ENCODE measurements at regions not wholly inside any gene's neighbourhood (a gene's known extent, or its start where the extent isn't known, plus 50 kb on each side); places are given as distances from the start of the nearest gene placed in this dataset.

DNA sequence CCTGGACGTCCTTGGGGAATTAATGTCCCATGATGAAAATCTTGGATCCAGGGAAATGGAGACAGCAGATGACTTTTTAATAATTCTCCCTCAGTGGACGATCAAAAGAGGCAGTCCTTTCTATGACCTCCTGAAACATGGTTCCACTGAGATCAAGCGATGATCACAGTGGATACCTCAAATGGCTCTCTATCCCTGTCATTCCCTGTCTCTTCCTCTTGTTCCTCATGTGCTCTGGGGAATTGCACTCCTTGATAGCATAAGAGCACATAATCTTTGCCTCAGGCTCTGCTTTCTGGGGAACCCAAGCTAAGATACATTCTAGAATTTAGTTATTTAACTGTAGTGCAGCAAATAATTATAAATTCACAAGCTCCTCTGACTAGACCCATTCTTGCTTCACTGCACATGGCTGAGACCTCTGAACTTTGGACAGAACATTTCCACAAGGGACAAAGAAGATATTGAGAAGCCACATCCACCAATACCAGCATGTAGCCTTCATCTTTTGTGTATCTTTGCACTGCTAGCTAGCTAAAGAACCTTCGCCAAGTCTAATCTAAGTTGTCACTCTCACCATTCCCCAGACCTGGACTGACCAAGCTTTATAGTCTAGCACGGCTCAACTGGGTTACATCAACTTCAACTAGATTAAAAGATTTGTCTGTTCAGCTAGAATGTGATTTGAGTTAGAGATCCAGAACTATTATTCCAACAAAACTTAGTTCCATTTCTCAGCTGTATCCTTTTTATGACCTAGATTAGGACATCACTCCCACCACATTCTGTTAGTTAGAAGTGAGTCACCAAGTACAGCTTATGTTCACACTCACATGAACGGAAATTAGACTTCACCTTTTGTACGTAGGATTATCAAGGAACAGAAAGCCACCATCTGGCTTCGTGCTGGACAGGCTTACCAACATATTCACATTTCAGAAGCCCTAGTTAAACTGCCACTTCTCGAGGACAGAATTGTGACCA, 142.7 kb downstream of the SUCLA2 start:
- in situ Hi-C loops (cut with MboI; ENCODE audit: low sequenced_read_pairs) = no loop called here
- H3K27me3 ChIP-seq (ENCODE audit: control insufficient read depth, insufficient read depth, low read length) = no peaks in the 10 kb centered on the region; the same call in none of the 2 replicates
- no peaks in the 10 kb centered on the region; the same call in 1 of the 2 replicates for H3K4me1 ChIP-seq (ENCODE audit: control insufficient read depth, insufficient read depth, low read length)
- no peak overlapping the region for H3K4ac ChIP-seq (ENCODE audit: low read depth, low read length)
- ChIA-PET POLR2A (ENCODE audit: unreplicated experiment) (no interaction called here), CTCF (no interaction called here)
- no TSS peak for BruUV-seq (replicated peaks)
- H2AK5ac ChIP-seq (ENCODE audit: low read depth, low read length) = no peak overlapping the region
- no peaks in the 10 kb centered on the region for H3K79me1 ChIP-seq (ENCODE audit: low read depth in 1 of 2, low read length in 2 of 2)
- DNase-seq (peak; percentile 64), ATAC-seq (ENCODE audit: low read depth) (no peak)
- H3K27ac ChIP-seq (ENCODE audit: insufficient read depth, low read length) = no peak overlapping the region
- no peak overlapping the region for H2BK15ac ChIP-seq (ENCODE audit: low read depth, low read length)
- H3K9me3 ChIP-seq (ENCODE audit: control insufficient read depth, insufficient read depth, low read length) = no peaks in the 10 kb centered on the region
- no peak overlapping the region for H3K9ac ChIP-seq (ENCODE audit: low read depth, low read length)
- H3K23ac ChIP-seq (ENCODE audit: low read depth, low read length) = no peak overlapping the region
- H3K4me2 ChIP-seq (ENCODE audit: low read depth, low read length) = no peak overlapping the region
- no peak for TF ChIP-seq RCOR1 (IDR thresholded peaks at IDR 0.05; ENCODE audit: insufficient replicate concordance, low read length)
- TF ChIP-seq RAD21 (IDR thresholded peaks at IDR 0.05; ENCODE audit: low read length) = no peak
- TF ChIP-seq NFE2L2 (IDR thresholded peaks at IDR 0.05; ENCODE audit: low read depth, low read length) = no peak
- TF ChIP-seq FOS (IDR thresholded peaks at IDR 0.05; ENCODE audit: low read depth, low read length) = no peak
- TF ChIP-seq, protein P1, sequence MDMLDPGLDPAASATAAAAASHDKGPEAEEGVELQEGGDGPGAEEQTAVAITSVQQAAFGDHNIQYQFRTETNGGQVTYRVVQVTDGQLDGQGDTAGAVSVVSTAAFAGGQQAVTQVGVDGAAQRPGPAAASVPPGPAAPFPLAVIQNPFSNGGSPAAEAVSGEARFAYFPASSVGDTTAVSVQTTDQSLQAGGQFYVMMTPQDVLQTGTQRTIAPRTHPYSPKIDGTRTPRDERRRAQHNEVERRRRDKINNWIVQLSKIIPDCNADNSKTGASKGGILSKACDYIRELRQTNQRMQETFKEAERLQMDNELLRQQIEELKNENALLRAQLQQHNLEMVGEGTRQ (IDR thresholded peaks at IDR 0.05; ENCODE audit: low read depth, low read length) = no peak
- TF ChIP-seq CHD1 (IDR thresholded peaks at IDR 0.05; ENCODE audit: low read depth, low read length) = no peak
- no peak for TF ChIP-seq MXI1 (IDR thresholded peaks at IDR 0.05; ENCODE audit: borderline replicate concordance, low read depth, low read length)
- no peak for TF ChIP-seq POLR2A (IDR thresholded peaks at IDR 0.05; ENCODE audit: low read depth, low read length)
- no peak for TF ChIP-seq BHLHE40 (IDR thresholded peaks at IDR 0.05; ENCODE audit: low read depth, low read length)
- TF ChIP-seq CEBPB (IDR thresholded peaks at IDR 0.05; ENCODE audit: low read depth, low read length) = no peak
- TF ChIP-seq, protein P2, sequence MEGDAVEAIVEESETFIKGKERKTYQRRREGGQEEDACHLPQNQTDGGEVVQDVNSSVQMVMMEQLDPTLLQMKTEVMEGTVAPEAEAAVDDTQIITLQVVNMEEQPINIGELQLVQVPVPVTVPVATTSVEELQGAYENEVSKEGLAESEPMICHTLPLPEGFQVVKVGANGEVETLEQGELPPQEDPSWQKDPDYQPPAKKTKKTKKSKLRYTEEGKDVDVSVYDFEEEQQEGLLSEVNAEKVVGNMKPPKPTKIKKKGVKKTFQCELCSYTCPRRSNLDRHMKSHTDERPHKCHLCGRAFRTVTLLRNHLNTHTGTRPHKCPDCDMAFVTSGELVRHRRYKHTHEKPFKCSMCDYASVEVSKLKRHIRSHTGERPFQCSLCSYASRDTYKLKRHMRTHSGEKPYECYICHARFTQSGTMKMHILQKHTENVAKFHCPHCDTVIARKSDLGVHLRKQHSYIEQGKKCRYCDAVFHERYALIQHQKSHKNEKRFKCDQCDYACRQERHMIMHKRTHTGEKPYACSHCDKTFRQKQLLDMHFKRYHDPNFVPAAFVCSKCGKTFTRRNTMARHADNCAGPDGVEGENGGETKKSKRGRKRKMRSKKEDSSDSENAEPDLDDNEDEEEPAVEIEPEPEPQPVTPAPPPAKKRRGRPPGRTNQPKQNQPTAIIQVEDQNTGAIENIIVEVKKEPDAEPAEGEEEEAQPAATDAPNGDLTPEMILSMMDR (conservative IDR thresholded peaks at IDR 0.05; ENCODE audit: low read depth, low read length) = no peak
- TF ChIP-seq, protein P3, sequence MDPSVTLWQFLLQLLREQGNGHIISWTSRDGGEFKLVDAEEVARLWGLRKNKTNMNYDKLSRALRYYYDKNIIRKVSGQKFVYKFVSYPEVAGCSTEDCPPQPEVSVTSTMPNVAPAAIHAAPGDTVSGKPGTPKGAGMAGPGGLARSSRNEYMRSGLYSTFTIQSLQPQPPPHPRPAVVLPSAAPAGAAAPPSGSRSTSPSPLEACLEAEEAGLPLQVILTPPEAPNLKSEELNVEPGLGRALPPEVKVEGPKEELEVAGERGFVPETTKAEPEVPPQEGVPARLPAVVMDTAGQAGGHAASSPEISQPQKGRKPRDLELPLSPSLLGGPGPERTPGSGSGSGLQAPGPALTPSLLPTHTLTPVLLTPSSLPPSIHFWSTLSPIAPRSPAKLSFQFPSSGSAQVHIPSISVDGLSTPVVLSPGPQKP (IDR thresholded peaks at IDR 0.05; ENCODE audit: borderline replicate concordance, low read depth, low read length) = no peak
- H3K14ac ChIP-seq (replicated peaks; ENCODE audit: low read depth, low read length) = no peak overlapping the region
- no peak overlapping the region for H4K5ac ChIP-seq (ENCODE audit: low read depth, low read length)
- H2BK120ac ChIP-seq (ENCODE audit: low read depth, low read length) = no peak overlapping the region
- H2AFZ ChIP-seq (replicated peaks; ENCODE audit: low read length, poor library complexity) = no peak overlapping the region
- H4K91ac ChIP-seq (ENCODE audit: insufficient read depth, low read depth, low read length) = no peak overlapping the region
- WGBS, 2 experiments (ENCODE audit: extremely low coverage in 2 of 2, insufficient read length in 1 of 2) = 69% methylated on average over 3 of the region's 9 CpGs; no CpG with 5 or more reads in 1 of the 2 experiments
- no peaks in the 10 kb centered on the region for H3K36me3 ChIP-seq (ENCODE audit: control insufficient read depth, insufficient read depth, low read length)
- no peaks in the 10 kb centered on the region for H4K20me1 ChIP-seq (ENCODE audit: insufficient read depth, low read length)
- intact Hi-C loops (cut with micrococcal nuclease) = no loop called here
- dilution Hi-C loops (cut with HindIII; ENCODE audit: low sequenced_read_pairs, unreplicated experiment) = no loop called here
- no peak overlapping the region for H3K56ac ChIP-seq (ENCODE audit: extremely low read depth, insufficient read depth, low read length)
- H2BK5ac ChIP-seq (ENCODE audit: low read depth, low read length, poor library complexity, severe bottlenecking) = no peak overlapping the region
- H2AK9ac ChIP-seq (replicated peaks; ENCODE audit: low read depth, low read length, poor library complexity) = no peak overlapping the region
- H3K9me1 ChIP-seq (ENCODE audit: insufficient read depth, low read length) = no peaks in the 10 kb centered on the region
- no peak overlapping the region for H3K4me3 ChIP-seq (ENCODE audit: insufficient read depth, low read depth, low read length)
- no peak overlapping the region for H3K18ac ChIP-seq (ENCODE audit: low read depth, low read length)
- H2BK20ac ChIP-seq (ENCODE audit: low read depth, low read length) = no peak overlapping the region
- no peak overlapping the region for H4K8ac ChIP-seq (ENCODE audit: low read depth in 2 of 2, low read length in 2 of 2)
